AG09319 (cell line): ENCODE measurements at regions not wholly inside any gene's neighbourhood (a gene's known extent, or its start where the extent isn't known, plus 50 kb on each side); places are given as distances from the start of the nearest gene placed in this dataset.

ENCODE experiments used
- DNase-seq: peaks from one replicate; pipeline ENCODE4 v3.0.0-alpha.2; 2010; ENCODE audit warnings: low read depth; ENCODE audit errors: extremely low read depth
- CTCF ChIP-seq: IDR thresholded peaks from 2 replicates; pipeline ENCODE4 v1.5.1; 2011; ENCODE audit warnings: low read depth, mild to moderate bottlenecking, inconsistent platforms, low read length, moderate library complexity

- no peak for DNase-seq
- no peak for TF ChIP-seq CTCF
Measured at GRCh38 chr5:143931476-143931875, 119.5 kb downstream of the HMHB1 start.

- no peak for TF ChIP-seq CTCF
- DNase-seq = no peak
Measured at GRCh38 chr5:143931986-143932385, 120.0 kb downstream of the HMHB1 start.

GRCh38 chr5:143932584-143932983 lies 120.6 kb downstream of the HMHB1 start:
- no peak for TF ChIP-seq CTCF
- no peak for DNase-seq

GRCh38 chr5:143933451-143933850 lies 121.5 kb downstream of the HMHB1 start:
- no peak for TF ChIP-seq CTCF
- no peak for DNase-seq

- no peak for DNase-seq
- TF ChIP-seq CTCF = no peak
Measured at GRCh38 chr5:143934821-143935220, 122.9 kb downstream of the HMHB1 start.

GRCh38 chr5:143938230-143938629 lies 126.3 kb downstream of the HMHB1 start:
- no peak for DNase-seq
- no peak for TF ChIP-seq CTCF

- no peak for TF ChIP-seq CTCF
- no peak for DNase-seq
Measured at GRCh38 chr5:143946837-143947236, 134.9 kb downstream of the HMHB1 start.
